HG02759 (cell line): ENCODE measurements at regions not wholly inside any gene's neighbourhood (a gene's known extent, or its start where the extent isn't known, plus 50 kb on each side); places are given as distances from the start of the nearest gene placed in this dataset.
"Not testable (repeated sequence)": the region's sequence is repeated elsewhere in the genome, so short reads cannot be mapped to it uniquely, and the experiment has no call there.

Source experiments
- ATAC-seq: cut with Tn5 transposase; IDR thresholded peaks from one replicate; pipeline ENCODE4 v1.9.1; 2021; ENCODE audit warnings: mild to moderate bottlenecking, moderate library complexity; ENCODE audit not compliant: unreplicated experiment

DNA sequence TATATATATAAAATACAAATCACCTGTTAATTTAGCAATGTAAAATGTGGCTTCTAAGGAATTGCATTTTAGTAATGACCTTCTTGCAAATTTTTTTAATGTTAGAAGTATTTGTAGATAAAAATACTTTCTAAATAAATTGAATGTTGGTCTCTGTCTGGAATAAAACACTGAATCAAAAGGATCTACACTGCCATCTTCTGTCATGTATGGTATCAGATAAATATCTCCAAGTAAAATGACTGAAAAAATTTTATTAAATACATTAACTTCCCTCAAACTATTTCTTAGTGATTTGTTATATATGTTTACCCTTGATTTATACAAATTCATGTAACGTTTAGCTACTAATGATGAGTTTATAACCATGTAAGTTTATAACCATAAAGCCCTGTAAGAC is 2029.3 kb downstream of the MRPL39 start:
- no peak for ATAC-seq

DNA sequence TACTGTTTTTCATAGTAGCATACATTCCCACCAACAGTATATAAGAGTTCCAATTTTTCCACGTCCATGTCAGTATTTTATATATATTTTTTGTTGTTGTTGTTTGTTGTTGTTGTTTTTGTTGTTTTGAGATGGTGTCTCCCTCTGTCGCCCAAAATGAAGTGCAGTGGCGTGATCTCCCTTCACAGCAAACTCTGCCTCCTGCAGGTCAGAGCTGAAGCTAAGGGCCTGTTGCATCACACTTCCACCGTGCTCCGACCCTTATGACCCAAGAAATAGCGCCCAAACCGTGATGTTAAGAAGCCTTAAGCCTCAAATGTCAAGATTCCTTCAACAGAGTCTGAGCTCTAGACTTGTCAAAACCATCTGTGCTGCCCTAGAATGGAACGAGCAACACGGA is 2032.3 kb downstream of the MRPL39 start:
- ATAC-seq, result no peak

DNA sequence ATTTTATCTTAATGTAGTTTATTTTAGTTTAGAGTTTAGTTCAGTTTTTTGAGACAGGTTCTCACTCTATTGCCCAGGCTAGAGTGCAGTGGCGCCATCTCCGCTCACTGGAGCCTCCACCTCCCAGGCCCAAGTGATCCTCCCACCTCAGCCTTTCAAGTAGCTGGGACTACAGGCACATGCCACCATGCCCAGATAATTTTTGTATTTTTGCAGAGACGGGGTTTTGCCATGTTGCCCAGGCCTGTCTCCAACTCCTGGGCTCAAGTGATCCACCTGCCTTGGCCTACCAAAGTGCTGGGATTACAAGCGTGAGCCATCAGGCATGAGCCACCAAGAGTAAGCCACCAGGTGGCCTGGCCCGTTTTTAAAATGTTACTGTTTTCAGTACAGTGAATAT is 2058.4 kb downstream of the MRPL39 start:
- not testable (repeated sequence) for ATAC-seq

GRCh38 chr21:23543333-23543732 is 2063.9 kb downstream of the MRPL39 start:
- no peak for ATAC-seq

DNA sequence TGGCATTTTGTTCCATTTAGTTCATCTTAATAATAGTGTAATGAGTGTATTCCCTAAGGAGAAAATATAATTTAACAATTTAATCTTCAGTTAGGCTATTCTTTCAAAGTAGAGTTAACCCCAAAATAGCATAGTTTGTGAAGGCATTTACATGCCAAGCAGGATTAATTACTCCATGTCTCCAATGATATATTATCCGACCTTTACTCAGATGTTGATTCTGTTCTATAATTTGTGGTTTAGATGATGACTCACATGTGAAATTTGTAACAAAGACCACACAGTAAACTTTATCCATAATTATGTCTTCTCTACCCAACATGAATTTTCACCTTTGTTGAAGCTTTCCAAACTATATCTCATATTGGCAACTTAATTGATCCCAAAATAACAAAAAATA is 2065.2 kb downstream of the MRPL39 start:
- ATAC-seq, result no peak

GRCh38 chr21:23541571-23541970 is 2065.7 kb downstream of the MRPL39 start:
- no peak for ATAC-seq

GRCh38 chr21:23534850-23535249 is 2072.4 kb downstream of the MRPL39 start:
- ATAC-seq, result no peak

GRCh38 chr21:23531444-23531843 is 2075.8 kb downstream of the MRPL39 start:
- no peak for ATAC-seq

DNA sequence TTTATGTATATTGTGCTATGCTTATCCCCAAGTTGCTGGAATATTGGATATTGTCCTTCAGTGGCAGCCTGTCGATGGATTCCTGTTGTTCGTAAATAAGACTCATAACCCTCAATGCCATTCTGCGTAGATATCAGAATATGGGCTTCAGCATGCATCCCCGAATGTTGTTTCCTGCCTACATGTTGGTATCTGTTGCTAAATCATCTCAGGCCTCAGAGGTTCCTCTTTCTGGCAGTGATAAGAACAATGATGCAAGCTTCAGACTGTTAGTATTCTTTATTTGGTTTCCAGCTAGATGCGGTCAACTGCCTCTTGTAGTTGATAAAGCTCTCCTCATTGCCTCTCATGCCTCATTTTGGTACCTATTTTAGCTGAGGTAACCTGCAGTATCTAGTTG is 2082.6 kb downstream of the MRPL39 start:
- no peak for ATAC-seq

DNA sequence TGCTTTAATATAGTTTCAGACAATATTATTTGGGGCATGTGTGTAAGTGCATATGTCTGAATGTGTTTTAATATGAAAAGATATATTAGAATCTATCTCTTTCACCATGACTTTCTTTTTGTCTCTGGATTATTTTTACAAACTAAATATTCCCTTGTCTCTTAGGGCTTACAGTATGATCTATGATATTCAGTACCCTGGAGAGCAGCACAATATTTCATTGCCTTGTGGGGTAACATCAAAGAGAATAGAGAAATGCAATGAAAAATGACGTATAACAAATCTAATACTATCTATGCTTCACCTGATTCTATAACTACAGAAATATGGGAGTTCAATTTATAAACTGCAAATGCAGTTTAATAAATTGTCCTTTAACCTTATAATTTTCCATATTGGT is 2084.5 kb downstream of the MRPL39 start:
- no peak for ATAC-seq

DNA sequence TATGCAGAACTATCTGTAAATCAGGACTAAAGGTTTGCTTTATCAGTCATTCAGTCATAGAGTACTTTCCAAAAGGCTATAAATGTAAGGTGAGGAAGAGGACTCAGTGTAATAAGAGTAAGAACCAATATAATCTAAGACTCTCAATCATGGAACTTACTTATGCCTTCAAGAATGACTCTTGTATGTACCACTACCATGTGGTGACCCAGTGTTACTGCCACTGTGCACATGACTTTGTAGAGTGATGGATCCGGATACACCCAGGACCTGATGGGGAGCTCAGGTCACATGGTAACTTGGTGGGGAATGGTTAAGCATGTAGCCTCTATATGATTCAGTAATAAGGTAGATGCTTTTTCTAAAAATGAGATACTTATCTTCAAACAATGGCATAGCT is 2099.8 kb downstream of the MRPL39 start:
- ATAC-seq, result no peak

DNA sequence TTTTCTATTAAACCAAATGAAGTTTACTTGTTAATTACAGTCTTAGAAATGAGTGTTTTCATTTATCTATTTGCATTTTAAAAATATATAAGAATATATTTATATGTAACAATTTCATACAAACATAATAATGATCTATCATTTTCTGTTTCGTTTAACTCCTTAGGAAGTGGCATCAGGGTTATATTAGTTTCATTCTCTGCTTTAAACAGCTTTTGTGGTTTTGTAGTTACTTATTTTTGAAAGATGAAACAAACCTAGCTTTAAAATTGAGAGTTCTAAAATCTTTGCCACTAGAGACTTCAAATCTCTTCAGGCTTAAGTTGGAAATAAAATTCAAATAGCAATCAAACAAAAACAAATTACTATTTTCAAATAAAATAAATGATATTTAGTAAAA is 2110.6 kb downstream of the MRPL39 start:
- peak; percentile 88 for ATAC-seq

DNA sequence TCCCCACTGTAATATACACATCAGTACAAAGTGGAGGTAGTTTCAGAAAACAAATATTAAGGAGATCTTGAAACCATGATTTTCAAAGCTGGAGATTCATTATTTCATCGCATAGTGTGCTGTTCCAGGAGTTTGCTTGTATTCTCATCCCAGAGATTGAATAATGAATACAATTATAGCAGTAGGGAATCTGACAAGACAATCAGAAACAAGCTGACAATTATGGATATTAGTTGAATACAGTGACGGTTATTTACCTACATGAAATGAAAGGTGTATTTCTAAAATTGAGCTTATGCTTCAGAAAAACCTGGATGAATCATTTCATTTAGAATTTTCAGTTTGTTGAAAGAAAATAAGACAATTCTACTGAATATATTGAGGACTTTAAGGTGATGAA is 2119.0 kb downstream of the MRPL39 start:
- ATAC-seq, result no peak

DNA sequence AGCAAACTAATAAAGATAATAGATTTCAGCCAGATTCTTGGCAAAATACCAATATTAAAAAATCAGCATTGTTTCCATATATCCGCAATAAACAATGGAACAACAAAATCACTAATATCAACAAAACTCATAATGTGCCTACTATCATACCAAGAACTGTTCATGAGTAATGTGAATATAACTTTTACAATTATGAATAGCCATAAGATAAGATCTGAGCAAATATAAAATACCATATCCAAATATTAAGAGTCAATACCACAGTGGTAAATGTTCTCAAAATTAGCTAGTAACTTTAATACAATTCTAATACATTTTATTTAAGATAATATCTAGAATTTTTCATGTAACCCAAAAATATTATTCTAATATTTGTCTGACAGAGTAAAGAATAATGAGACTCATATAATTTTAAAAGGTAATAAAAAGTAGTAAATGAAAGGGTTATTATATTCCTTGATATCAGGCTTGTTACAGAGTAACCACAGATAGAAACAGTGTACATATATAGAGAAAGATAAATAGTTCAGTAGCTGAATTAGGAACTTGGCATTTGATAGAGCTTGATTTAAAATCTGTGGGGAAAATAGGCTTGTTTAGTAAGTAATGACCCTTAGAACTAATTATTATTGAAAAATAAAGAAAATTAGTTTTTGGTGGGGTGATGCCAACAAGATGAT is 2126.6 kb downstream of the MRPL39 start:
- ATAC-seq, result no peak

- ATAC-seq, result no peak
Observed at GRCh38 chr21:23478381-23478780, 2128.9 kb downstream of the MRPL39 start.

DNA sequence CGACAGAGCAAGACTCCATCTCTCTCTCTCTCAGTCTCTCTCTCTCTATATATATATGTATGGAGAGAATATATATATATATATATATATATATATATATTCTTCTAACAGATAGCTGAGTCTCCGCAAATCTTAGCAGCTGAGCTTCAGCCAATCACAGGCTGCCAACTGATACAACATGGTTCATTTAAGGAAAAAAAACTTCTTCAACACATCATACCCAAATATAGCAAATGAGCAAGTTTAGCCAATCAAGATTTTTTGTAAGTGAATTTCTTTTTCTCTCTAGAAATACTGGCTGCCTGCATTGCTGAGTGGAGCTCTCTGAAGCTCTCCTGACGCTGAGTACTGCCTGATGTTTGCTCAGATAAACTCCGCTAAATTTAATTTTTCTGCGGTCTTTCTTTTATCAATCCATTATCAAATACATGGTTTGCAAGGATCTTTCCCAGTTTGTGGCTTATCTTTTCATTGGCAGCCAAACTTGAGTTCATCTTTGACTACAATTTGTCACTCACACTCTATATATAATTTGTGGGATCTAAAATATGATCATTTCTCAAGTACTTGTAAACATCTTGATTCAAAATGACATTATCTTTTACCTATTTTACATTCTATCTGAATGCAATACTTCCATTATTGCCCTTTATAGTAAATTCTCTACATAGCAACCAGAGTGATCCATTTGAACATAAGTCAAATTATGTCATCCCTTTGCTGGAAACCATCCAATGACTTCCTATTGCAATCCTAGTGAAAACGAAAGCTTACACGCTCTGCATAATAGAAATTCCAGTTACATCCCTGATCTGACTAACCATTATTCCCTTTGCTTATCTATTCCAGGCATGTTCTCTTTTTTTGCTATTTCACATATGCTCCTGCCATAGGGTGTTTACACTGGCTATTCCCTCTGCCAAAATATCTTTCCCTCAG is 2131.7 kb downstream of the MRPL39 start:
- ATAC-seq, result no peak

- ATAC-seq, result peak; percentile 93
Observed at GRCh38 chr21:23471877-23472276, 2135.4 kb downstream of the MRPL39 start.

DNA sequence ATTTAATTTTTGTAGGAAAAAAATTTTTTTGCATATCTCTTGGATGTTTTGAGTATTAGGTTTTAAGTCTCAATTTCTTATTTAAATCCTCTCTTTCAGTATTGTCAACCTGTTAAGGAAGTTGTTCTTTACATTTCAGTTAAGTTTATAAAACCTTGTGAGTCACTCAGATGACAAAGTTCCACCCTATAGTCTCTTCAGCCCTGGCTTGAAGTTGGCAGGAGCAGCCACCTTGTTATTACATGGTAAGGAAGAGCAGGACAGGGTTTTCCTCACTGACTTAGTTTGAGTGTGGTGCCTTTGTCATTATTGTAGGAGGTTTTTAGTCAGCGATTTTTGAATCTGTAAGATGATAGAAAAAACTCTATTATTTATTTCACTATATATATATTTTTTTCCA is 2143.9 kb downstream of the MRPL39 start:
- no peak for ATAC-seq

DNA sequence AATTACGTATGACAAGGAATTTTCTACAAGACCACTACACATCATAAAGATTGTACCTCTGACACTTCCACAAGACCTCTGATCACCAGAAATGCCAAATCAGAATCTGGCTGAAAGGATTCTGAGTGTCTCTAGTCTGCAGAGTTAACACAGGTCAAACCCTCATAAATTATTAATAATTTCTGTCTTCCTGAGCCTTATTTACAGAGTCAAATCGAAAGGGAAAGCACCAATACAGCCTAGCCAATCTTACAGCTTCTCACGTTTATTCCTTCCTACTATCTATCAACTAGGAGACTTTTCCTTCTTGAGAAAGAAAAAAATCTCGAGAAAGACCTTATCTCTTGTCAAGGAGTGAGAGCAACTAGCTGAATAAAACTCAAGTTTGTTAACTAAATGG is 2151.6 kb downstream of the MRPL39 start:
- ATAC-seq, result peak; percentile 68

DNA sequence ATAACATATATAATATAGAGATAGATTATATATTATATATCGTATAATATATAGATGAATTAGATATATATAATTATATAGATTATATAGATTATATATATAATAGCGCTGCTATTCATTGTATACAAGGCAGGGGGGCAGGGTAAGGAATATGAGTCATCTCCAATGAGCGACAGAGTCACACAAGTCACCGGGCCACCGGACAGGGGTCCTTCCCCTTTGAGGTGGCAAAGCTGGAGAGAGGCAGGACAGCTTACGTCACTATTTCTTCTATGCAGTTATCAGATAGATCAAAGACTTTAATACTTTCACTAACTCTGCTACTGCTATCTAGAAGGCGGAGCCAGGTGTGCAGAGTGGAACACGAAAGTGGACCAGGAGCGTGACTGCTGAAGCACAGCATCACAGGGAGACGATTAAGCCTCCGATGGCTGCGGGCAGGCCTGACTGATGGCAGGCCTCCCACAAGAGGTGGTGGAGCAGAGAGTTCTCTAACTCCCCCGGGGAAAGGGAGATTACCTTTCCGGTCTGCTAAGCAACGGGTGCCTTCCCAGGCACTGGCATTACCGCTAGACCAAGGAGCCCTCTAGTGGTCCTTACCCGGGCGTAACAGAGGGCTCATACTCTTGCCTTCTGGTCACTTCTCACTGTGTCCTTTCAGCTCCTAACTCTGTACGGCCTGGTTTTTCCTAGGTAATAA is 2154.7 kb downstream of the MRPL39 start:
- peak; percentile 84 for ATAC-seq

DNA sequence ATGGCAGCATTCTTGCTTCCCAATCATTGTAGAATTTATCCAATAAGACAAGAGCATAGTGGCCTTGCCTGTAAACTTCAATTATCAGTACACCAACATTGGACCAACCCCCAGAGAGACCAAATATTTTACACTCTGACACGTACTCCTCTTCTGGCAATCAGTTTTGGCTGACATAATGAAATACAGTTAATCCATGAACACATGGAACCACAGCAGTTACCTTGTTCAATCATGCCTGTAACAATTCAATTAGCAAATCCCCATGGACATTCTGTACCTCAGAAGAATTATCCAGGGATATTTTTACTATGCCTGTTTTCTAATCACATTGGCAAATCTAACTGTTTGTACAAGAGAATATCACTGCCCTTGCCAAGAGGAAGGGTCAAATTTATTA is 2162.0 kb downstream of the MRPL39 start:
- ATAC-seq, result no peak

DNA sequence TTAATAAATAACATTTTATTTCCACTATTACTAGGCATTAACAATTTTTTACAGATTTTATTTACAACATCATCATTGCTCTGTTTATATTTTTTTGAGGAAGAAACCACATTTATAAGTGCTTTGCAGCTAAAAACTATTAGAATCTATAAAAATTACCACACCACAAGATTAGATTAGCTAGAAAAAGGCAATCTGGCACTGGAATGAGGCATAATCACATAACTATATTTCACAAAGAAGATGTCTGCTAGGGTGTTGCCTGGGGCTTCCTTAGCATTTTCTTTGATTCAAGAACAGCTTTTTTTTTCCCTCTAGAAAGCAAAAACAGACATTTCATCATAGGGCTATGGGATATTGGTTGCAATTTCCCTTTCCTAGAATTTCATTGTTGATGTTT is 2169.2 kb downstream of the MRPL39 start:
- ATAC-seq, result no peak
